NCI-H2196 (cell line): ENCODE measurements at regions not wholly inside any gene's neighbourhood (a gene's known extent, or its start where the extent isn't known, plus 50 kb on each side); places are given as distances from the start of the nearest gene placed in this dataset.

Source experiments
- DNase-seq: peaks from one replicate; lab custom pipeline; 2025; ENCODE audit not compliant: unreplicated experiment; lab: John Stamatoyannopoulos, UW

- DNase-seq = no peak
Observed at GRCh38 chr18:30929718-30930117, 112.8 kb downstream of the DSC3 start.

- DNase-seq = no peak
Observed at GRCh38 chr18:30929065-30929464, 113.5 kb downstream of the DSC3 start.

GRCh38 chr18:30927517-30928075 is 114.9 kb downstream of the DSC3 start:
- DNase-seq = no peak

- DNase-seq = no peak
Observed at GRCh38 chr18:30927042-30927441, 115.5 kb downstream of the DSC3 start.

- no peak for DNase-seq
Observed at GRCh38 chr18:30925795-30926194, 116.7 kb downstream of the DSC3 start.

- no peak for DNase-seq
Observed at GRCh38 chr18:30920757-30921156, 121.8 kb downstream of the DSC3 start.

GRCh38 chr18:30920351-30920750 is 122.2 kb downstream of the DSC3 start:
- no peak for DNase-seq

- no peak for DNase-seq
Observed at GRCh38 chr18:30917651-30918050, 124.9 kb downstream of the DSC3 start.

- no peak for DNase-seq
Observed at GRCh38 chr18:30915336-30915988, 127.1 kb downstream of the DSC3 start.

- DNase-seq = no peak
Observed at GRCh38 chr18:30908381-30908780, 134.2 kb downstream of the DSC3 start.

GRCh38 chr18:30903566-30903965 is 139.0 kb downstream of the DSC3 start:
- no peak for DNase-seq

GRCh38 chr18:30889519-30890301 is 152.8 kb downstream of the DSC3 start:
- DNase-seq = no peak

GRCh38 chr18:30888344-30888743 is 154.2 kb downstream of the DSC3 start:
- DNase-seq = no peak

- DNase-seq = no peak
Observed at GRCh38 chr18:30886998-30887397, 155.5 kb downstream of the DSC3 start.

- DNase-seq = no peak
Observed at GRCh38 chr18:30870466-30870865, 172.1 kb downstream of the DSC3 start.

GRCh38 chr18:30862900-30863299 is 179.6 kb downstream of the DSC3 start:
- DNase-seq = no peak

GRCh38 chr18:30860741-30861140 is 181.8 kb downstream of the DSC3 start:
- DNase-seq = no peak

- DNase-seq = no peak
Observed at GRCh38 chr18:30859036-30859435, 183.5 kb downstream of the DSC3 start.

GRCh38 chr18:30858560-30858959 is 184.0 kb downstream of the DSC3 start:
- no peak for DNase-seq

- DNase-seq = no peak
Observed at GRCh38 chr18:30855762-30856161, 186.8 kb downstream of the DSC3 start.

GRCh38 chr18:30852980-30853379 is 189.6 kb downstream of the DSC3 start:
- no peak for DNase-seq

GRCh38 chr18:30852541-30852940 is 190.0 kb downstream of the DSC3 start:
- DNase-seq = no peak
